ENCODE measurements at regions not wholly inside any gene's neighbourhood (a gene's known extent, or its start where the extent isn't known, plus 50 kb on each side); places are given as distances from the start of the nearest gene placed in this dataset.
"Not testable (repeated sequence)": the region's sequence is repeated elsewhere in the genome, so short reads cannot be mapped to it uniquely, and the experiment has no call there.

- Histone ChIP-seq H3K4me3 (ENCODE audit: low read depth in 1 of 3, low read length in 3 of 3) (no peak overlapping the region), H3K9me3 (ENCODE audit: control insufficient read depth in 2 of 2, insufficient read depth in 1 of 2, low read depth in 1 of 2, low read length in 1 of 2) (no peaks in the 10 kb centered on the region), H3K27ac (ENCODE audit: low read depth in 1 of 3, low read length in 2 of 3) (no peak overlapping the region), H3K27me3 (ENCODE audit: control insufficient read depth in 3 of 3, insufficient read depth in 3 of 3, low read length in 3 of 3) (no peaks in the 10 kb centered on the region), H3K4me1 (ENCODE audit: control insufficient read depth in 3 of 3, insufficient read depth in 2 of 3, low read depth in 1 of 3, low read length in 2 of 3) (peaks cover 0 to 4% (median 2%) of the 10 kb centered on the region in 3 donors), H3K36me3 (ENCODE audit: control insufficient read depth in 3 of 3, insufficient read depth in 2 of 3, low read depth in 1 of 3, low read length in 3 of 3) (no peaks in the 10 kb centered on the region)
- DNase-seq (no peak), FAIRE-seq (no peak)
- 88 to 95% (median 94%) methylated on average over 4 of the region's 4 CpGs for WGBS, 3 donors
These were observed 106.1 kb downstream of the TNFAIP3 start for GRCh38 chr6:137973201-137973600.

GRCh38 chr6:137975188-137975940 lies 108.3 kb downstream of the TNFAIP3 start:
- no peak for FAIRE-seq
- WGBS, 3 donors: 29 to 40% (median 31%) methylated on average over 6 of the region's 6 CpGs
- no peaks in the 10 kb centered on the region for H3K9me3 ChIP-seq (ENCODE audit: control insufficient read depth in 2 of 2, insufficient read depth in 1 of 2, low read depth in 1 of 2, low read length in 1 of 2)
- H3K27me3 ChIP-seq (ENCODE audit: control insufficient read depth in 3 of 3, insufficient read depth in 3 of 3, low read length in 3 of 3): no peaks in the 10 kb centered on the region
- H3K4me3 ChIP-seq (ENCODE audit: low read depth in 1 of 3, low read length in 3 of 3): no peak overlapping the region
- H3K36me3 ChIP-seq (ENCODE audit: control insufficient read depth in 3 of 3, insufficient read depth in 2 of 3, low read depth in 1 of 3, low read length in 3 of 3): no peaks in the 10 kb centered on the region
- peak overlapping the region in 2 of 3 donors; percentile 60 to 78 for H3K27ac ChIP-seq (ENCODE audit: low read depth in 1 of 3, low read length in 2 of 3)
- peak; percentile 34 to 59 for DNase-seq
- peaks cover 0 to 7% (median 2%) of the 10 kb centered on the region in 3 donors for H3K4me1 ChIP-seq (ENCODE audit: control insufficient read depth in 3 of 3, insufficient read depth in 2 of 3, low read depth in 1 of 3, low read length in 2 of 3)

- H3K27ac ChIP-seq (ENCODE audit: low read depth in 1 of 3, low read length in 2 of 3): no peak overlapping the region
- H3K9me3 ChIP-seq (ENCODE audit: control insufficient read depth in 2 of 2, insufficient read depth in 1 of 2, low read depth in 1 of 2, low read length in 1 of 2): no peaks in the 10 kb centered on the region
- no peak overlapping the region for H3K4me3 ChIP-seq (ENCODE audit: low read depth in 1 of 3, low read length in 3 of 3)
- no peaks in the 10 kb centered on the region for H3K36me3 ChIP-seq (ENCODE audit: control insufficient read depth in 3 of 3, insufficient read depth in 2 of 3, low read depth in 1 of 3, low read length in 3 of 3)
- DNase-seq (no peak), FAIRE-seq (no peak)
- H3K4me1 ChIP-seq (ENCODE audit: control insufficient read depth in 3 of 3, insufficient read depth in 2 of 3, low read depth in 1 of 3, low read length in 2 of 3): peaks cover 0 to 7% (median 2%) of the 10 kb centered on the region in 3 donors
- no peaks in the 10 kb centered on the region for H3K27me3 ChIP-seq (ENCODE audit: control insufficient read depth in 3 of 3, insufficient read depth in 3 of 3, low read length in 3 of 3)
These were observed 109.4 kb downstream of the TNFAIP3 start for GRCh38 chr6:137976430-137976829.

- no peaks in the 10 kb centered on the region for H3K27me3 ChIP-seq (ENCODE audit: control insufficient read depth in 3 of 3, insufficient read depth in 3 of 3, low read length in 3 of 3)
- DNase-seq (no peak), FAIRE-seq (no peak)
- peaks cover 0 to 7% (median 2%) of the 10 kb centered on the region in 3 donors for H3K4me1 ChIP-seq (ENCODE audit: control insufficient read depth in 3 of 3, insufficient read depth in 2 of 3, low read depth in 1 of 3, low read length in 2 of 3)
- H3K9me3 ChIP-seq (ENCODE audit: control insufficient read depth in 2 of 2, insufficient read depth in 1 of 2, low read depth in 1 of 2, low read length in 1 of 2): no peaks in the 10 kb centered on the region
- H3K36me3 ChIP-seq (ENCODE audit: control insufficient read depth in 3 of 3, insufficient read depth in 2 of 3, low read depth in 1 of 3, low read length in 3 of 3): no peaks in the 10 kb centered on the region
- H3K4me3 ChIP-seq (ENCODE audit: low read depth in 1 of 3, low read length in 3 of 3): no peak overlapping the region
- peak overlapping the region in 1 of 3 donors; percentile 17 for H3K27ac ChIP-seq (ENCODE audit: low read depth in 1 of 3, low read length in 2 of 3)
- WGBS, 3 donors: 75 to 84% (median 76%) methylated on average over 5 to 6 of the region's 6 CpGs
These were observed 110.1 kb downstream of the TNFAIP3 start for GRCh38 chr6:137977206-137977605.

- FAIRE-seq (no peak), DNase-seq (peak in 1 of 2 donors; percentile 3)
- WGBS, 3 donors: 43 to 55% (median 47%) methylated on average over 3 of the region's 3 CpGs
- Histone ChIP-seq H3K36me3 (ENCODE audit: control insufficient read depth in 3 of 3, insufficient read depth in 2 of 3, low read depth in 1 of 3, low read length in 3 of 3) (no peaks in the 10 kb centered on the region), H3K27me3 (ENCODE audit: control insufficient read depth in 3 of 3, insufficient read depth in 3 of 3, low read length in 3 of 3) (no peaks in the 10 kb centered on the region), H3K4me3 (ENCODE audit: low read depth in 1 of 3, low read length in 3 of 3) (no peak overlapping the region), H3K4me1 (ENCODE audit: control insufficient read depth in 3 of 3, insufficient read depth in 2 of 3, low read depth in 1 of 3, low read length in 2 of 3) (peaks cover 2 to 8% (median 2%) of the 10 kb centered on the region in 3 donors), H3K27ac (ENCODE audit: low read depth in 1 of 3, low read length in 2 of 3) (peak overlapping the region in 1 of 3 donors; percentile 14), H3K9me3 (ENCODE audit: control insufficient read depth in 2 of 2, insufficient read depth in 1 of 2, low read depth in 1 of 2, low read length in 1 of 2) (no peaks in the 10 kb centered on the region)
These were observed 110.8 kb downstream of the TNFAIP3 start for GRCh38 chr6:137977814-137978213.

GRCh38 chr6:137978252-137978896 lies 111.3 kb downstream of the TNFAIP3 start:
- 13 to 49% (median 31%) methylated on average over 8 of the region's 8 CpGs for WGBS, 3 donors
- FAIRE-seq: no peak

GRCh38 chr6:137979263-137979662 lies 112.2 kb downstream of the TNFAIP3 start:
- H3K27ac ChIP-seq (ENCODE audit: low read depth in 1 of 3, low read length in 2 of 3); FAIRE-seq: not testable (repeated sequence)

More at GRCh38 chr6:137978252-137978896, 111.3 kb downstream of the TNFAIP3 start:
- DNase-seq: peak; percentile 86 to 91
- H3K4me1 ChIP-seq (ENCODE audit: control insufficient read depth in 3 of 3, insufficient read depth in 2 of 3, low read depth in 1 of 3, low read length in 2 of 3): peaks cover 2 to 13% (median 2%) of the 10 kb centered on the region in 3 donors
- no peak overlapping the region for H3K4me3 ChIP-seq (ENCODE audit: low read depth in 1 of 3, low read length in 3 of 3)
- H3K27ac ChIP-seq (ENCODE audit: low read depth in 1 of 3, low read length in 2 of 3): peak overlapping the region; percentile 76 to 79 (median 77)
- H3K9me3 ChIP-seq (ENCODE audit: control insufficient read depth in 2 of 2, insufficient read depth in 1 of 2, low read depth in 1 of 2, low read length in 1 of 2): no peaks in the 10 kb centered on the region
- no peaks in the 10 kb centered on the region for H3K36me3 ChIP-seq (ENCODE audit: control insufficient read depth in 3 of 3, insufficient read depth in 2 of 3, low read depth in 1 of 3, low read length in 3 of 3)
- no peaks in the 10 kb centered on the region for H3K27me3 ChIP-seq (ENCODE audit: control insufficient read depth in 3 of 3, insufficient read depth in 3 of 3, low read length in 3 of 3)

GRCh38 chr6:137980777-137981176 lies 113.7 kb downstream of the TNFAIP3 start:
- Histone ChIP-seq H3K27me3 (ENCODE audit: control insufficient read depth in 3 of 3, insufficient read depth in 3 of 3, low read length in 3 of 3) (no peaks in the 10 kb centered on the region), H3K9me3 (ENCODE audit: control insufficient read depth in 2 of 2, insufficient read depth in 1 of 2, low read depth in 1 of 2, low read length in 1 of 2) (no peaks in the 10 kb centered on the region), H3K27ac (ENCODE audit: low read depth in 1 of 3, low read length in 2 of 3) (no peak overlapping the region), H3K36me3 (ENCODE audit: control insufficient read depth in 3 of 3, insufficient read depth in 2 of 3, low read depth in 1 of 3, low read length in 3 of 3) (no peaks in the 10 kb centered on the region), H3K4me3 (ENCODE audit: low read depth in 1 of 3, low read length in 3 of 3) (no peak overlapping the region), H3K4me1 (ENCODE audit: control insufficient read depth in 3 of 3, insufficient read depth in 2 of 3, low read depth in 1 of 3, low read length in 2 of 3) (peaks cover 2 to 16% (median 2%) of the 10 kb centered on the region in 3 donors)
- no peak for FAIRE-seq
- no peak for DNase-seq
- WGBS, 3 donors: 83 to 100% (median 94%) methylated on average over 1 of the region's 1 CpG

More at GRCh38 chr6:137979263-137979662, 112.2 kb downstream of the TNFAIP3 start:
- H3K9me3 ChIP-seq (ENCODE audit: control insufficient read depth in 2 of 2, insufficient read depth in 1 of 2, low read depth in 1 of 2, low read length in 1 of 2); H3K36me3 ChIP-seq (ENCODE audit: control insufficient read depth in 3 of 3, insufficient read depth in 2 of 3, low read depth in 1 of 3, low read length in 3 of 3); DNase-seq; H3K27me3 ChIP-seq (ENCODE audit: control insufficient read depth in 3 of 3, insufficient read depth in 3 of 3, low read length in 3 of 3); H3K4me3 ChIP-seq (ENCODE audit: low read depth in 1 of 3, low read length in 3 of 3): not testable (repeated sequence)
- 39 to 89% (median 41%) methylated on average over 6 of the region's 6 CpGs for WGBS, 3 donors
- peaks cover 2 to 16% (median 2%) of the 10 kb centered on the region in 3 donors for H3K4me1 ChIP-seq (ENCODE audit: control insufficient read depth in 3 of 3, insufficient read depth in 2 of 3, low read depth in 1 of 3, low read length in 2 of 3)
